HG02938 (cell line): ENCODE measurements at regions not wholly inside any gene's neighbourhood (a gene's known extent, or its start where the extent isn't known, plus 50 kb on each side); places are given as distances from the start of the nearest gene placed in this dataset.
"Not testable (repeated sequence)": the region's sequence is repeated elsewhere in the genome, so short reads cannot be mapped to it uniquely, and the experiment has no call there.

Experiments
- ATAC-seq: cut with Tn5 transposase; IDR thresholded peaks from one replicate; pipeline ENCODE4 v1.9.1; 2021; ENCODE audit warnings: mild to moderate bottlenecking, moderate library complexity; ENCODE audit not compliant: unreplicated experiment

DNA sequence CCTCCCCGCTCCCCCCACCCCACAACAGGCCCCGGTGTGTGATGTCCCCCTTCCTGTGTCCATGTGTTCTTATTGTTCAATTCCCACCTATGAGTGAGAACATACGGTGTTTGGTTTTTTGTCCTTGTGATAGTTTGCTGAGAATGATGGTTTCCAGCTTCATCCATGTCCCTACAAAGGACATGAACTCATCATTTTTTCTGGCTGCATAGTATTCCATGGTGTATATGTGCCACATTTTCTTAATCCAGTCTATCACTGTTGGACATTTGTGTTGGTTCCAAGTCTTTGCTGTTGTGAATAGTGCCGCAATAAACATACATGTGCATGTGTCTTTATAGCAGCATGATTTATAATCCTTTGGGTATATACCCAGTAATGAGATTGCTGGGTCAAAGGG is 104.3 kb downstream of the MTPN start:
- not testable (repeated sequence) for ATAC-seq

DNA sequence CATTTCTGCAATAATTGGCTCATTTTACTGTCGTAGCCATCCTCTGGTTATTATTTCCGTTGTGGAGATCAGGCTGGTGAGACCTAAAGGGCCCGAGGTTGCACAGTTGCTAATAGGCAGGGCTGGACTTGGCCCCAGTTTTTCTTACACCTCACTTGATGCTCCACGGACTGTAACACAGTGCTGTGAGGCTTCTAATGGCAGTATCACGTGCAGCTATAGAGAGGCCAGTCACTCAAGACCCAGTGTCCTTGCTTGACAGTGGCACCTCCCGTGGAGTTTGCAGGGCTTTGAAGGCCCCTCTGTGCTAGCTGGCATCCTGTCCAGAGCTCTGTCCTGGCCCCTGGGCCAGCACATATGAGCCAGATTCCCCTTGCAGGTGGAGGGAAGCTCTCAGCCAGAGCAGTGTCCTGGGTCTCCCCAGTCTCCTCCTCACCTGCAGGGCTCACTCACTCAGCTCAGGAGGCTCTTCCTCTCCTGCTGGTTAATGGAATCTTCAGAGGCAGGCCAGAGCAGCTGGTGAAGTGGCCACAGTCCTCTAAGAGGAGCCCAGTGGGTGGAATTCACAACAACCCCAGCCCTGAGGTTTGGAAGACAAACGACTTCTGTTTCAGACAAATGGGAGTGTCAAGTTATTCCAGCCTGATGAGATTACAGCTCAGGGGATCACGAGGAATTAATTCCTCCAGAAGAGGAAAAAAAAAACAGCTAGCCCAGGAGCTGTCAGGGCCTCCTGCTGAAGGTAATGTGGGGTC is 114.2 kb upstream of the FAM180A start:
- ATAC-seq: no peak

DNA sequence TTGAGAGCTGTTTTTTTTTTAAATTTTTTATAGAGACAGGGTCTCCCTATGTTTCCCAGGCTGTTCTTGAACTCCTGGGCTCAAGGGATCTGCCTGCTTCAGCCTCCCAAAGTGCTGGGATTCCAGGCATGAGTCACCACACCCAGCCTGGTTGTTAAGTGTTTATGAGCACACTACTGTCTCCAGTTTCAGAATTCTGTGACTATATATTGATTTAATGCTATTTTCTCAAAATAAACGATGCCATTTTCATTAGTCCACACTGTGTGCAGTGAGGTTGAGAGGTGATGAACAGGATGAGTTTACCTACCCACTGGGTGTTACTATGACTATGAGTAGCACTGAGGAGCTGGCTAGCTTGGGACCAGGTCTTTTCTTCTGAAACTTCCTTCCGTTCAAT is 110.9 kb upstream of the FAM180A start:
- ATAC-seq: no peak

DNA sequence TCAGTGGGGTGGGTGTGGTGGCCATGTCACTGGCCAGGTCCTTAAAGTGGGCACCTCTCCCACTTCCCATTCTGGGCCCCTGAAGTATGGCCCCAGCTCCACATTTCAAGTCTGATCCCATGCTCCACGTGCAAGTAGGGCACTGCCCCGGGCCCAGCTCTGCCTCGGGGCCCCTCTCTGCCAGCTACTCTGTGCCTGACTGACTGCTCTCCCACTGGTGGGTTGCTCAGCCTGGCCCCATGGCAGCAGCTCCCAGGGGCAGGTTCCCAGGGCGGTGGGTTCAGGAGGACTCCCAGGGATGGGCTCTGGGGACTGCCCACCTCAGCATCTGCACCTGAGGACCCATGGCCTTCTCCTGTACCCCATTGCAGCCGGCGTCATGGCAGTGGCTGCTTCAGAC is 110.2 kb upstream of the FAM180A start:
- ATAC-seq: no peak

DNA sequence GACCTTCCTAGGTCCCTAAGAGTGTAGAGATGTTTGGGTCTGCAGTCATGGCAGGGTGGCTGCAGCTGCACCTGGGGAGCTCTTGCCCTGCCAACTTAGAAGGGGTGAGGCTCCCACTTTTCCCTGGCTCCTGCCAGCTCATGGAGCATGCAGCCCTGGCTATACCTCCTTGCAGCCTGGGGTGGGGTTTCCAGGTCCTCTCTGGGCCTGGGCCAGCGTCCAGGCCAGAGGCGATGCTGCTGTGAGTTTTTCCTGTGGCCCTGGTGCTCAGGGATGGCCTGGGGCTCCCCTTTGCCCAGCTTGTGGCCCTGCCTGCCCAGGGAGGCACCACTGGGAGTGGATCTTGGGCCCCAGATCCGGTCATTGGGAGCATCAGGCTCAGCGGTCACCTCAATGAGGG is 109.8 kb upstream of the FAM180A start:
- ATAC-seq: no peak

DNA sequence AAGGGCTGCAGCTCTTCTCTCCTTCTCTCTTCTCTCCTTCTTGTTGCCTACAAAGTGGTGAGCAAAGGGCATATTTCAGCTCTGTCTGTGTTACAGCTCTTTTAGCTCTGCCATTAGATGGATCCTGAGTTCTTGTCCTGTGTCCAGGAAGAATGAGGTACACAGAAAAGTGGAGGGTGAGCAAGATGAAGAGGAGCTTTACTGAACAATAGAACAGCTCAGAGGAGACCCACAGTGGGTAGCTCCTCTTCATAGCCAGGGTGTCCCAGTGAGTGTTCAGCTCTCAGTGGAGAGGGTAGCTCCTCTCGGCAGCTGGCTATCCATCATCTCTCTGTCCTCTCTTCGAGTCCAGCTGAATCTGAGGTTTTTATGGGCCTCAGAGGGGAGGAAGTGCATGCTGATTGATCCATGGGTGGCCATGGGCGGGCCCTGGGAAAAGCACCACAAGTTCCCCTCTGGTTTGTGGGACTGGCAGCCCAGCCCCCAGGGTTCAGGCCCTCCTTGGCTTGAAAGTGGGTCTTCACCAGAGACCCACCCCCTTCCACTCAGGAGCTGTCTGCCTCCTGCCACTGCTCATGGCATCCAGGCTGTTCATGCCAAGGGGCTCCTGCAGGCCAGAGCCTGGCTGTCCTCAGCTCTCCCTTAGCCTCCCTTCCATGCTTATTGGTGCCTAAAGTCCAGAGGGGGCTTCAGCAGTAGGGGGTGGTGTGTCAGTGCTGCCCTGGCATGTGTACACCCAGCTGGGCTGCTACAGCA is 109.1 kb upstream of the FAM180A start:
- no peak for ATAC-seq

DNA sequence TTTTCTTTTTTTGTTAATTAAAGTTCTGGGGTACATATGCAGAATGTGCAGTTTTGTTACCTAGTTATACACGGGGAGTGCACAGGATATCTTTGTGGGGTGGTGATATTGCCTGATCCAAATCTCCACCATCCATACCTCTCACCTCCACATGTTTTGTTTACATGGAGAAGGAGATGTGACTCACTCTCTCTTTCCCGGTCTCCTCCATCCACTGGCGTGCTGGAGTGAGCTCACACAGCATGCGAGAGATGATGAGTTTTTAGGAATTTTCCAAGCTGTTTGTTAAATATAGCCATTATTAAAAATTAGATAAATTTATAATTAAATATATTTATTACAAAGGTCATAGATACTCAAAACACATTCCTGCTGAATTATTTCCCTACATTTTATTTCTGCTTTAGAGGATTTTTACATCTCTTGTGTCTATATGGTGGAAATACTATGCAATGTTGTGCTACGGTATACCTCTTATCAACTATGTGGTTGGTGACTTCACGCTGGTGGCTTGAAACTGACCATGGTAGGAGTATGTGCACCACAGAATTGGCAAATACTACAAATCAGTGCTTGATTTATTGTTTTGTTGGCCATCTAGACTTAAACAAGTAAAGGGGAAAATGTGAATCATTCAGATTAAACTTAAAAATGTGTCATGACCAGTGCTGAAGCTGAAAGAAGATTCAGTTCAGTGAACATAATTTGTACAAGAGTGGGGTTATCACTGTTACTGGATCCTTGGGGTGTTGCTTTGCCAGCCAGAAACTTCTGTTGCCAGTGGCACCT is 107.9 kb upstream of the FAM180A start:
- ATAC-seq: no peak

DNA sequence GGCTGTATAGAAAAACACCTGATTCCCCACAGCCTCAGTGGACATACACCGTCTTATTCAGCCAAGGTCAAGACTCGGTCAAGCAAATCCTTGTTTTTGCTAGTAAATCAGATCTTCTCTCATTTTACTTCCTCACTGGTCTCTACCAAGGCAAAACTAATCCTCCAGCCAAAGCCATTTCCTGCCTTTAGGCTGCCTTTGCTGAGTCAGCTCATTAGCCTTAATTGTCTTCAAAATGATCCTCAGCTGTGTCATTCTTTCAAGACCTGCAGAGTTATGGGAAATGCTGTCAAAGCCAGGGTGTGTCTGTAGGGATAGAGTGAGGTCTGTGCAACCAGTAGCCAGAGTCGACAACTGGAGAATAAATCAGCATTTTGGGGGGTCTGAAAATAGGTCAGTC is 107.2 kb upstream of the FAM180A start:
- ATAC-seq: no peak

DNA sequence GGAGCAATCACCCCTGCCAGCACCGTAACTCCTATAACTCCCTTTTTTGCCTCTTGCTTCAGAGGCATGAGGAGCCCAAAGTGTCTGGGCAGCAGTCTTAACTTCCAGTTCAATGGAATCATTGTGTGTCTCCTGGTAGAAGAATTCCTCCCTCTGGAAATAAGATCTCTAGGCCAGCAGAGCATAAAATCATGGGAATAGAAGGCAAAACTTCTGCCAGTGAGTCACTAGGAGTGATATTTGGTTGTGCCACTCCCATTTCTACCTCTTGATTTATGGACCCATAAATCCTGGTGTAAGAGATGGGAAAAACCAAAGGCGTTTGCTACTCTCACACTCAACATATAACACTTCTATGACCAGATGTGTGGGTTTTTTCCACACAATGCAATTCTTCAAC is 104.9 kb upstream of the FAM180A start:
- ATAC-seq: no peak

DNA sequence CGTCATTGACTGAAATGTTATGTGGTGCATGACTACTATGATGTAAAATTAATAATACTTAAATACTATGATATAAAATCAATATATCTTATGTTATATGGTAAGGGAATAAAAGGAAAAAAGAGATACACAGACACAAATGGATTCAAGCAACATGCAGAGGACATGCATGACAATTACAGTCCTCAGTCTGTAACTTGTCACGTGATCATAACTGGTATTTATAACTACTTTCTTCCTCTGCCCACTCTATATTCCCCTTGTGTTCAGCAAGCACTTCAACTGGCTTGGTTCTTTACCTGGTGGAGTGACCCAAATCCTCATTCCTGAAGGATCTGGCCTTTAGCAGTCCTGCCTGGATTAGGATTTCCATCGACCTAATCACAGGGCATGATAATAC is 104.4 kb upstream of the FAM180A start:
- ATAC-seq: no peak

DNA sequence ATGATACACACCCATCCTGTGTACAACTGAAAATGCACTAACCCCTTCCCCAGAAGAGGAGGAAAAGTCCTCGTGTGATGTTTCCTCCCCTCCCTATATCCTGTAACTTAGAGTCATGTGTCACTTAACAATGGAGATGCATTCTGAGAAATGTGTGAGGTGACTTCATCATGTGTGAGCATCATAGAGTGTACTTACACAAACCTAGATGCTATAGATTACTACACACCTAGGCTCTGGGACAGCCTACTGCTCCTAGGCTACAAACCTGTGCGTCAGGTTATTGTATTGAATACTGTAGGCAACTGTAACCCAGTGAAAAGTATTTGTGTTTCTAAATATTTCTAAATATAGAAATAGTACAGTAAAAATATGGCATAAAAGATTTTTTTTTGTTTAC is 98.6 kb upstream of the FAM180A start:
- no peak for ATAC-seq

DNA sequence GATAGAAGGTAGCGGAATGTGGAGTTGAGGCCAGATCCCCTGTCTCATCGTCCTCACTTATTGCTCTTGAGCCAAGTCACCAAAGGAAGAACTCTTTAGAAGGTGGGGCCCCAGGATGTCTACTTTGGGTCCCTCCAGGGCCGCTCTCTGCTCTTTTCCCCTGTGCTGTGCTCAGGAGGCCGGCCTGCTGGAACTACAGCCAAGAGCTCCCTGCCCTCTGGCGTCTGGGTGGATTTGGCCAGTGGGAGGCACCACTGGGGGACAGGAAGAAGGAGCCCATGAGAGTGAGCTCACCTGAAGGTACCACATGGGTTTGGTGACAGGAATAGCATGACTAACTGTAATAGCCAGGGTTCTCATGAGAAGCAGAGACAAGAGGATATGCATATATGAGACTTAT is 97.7 kb upstream of the FAM180A start:
- no peak for ATAC-seq

DNA sequence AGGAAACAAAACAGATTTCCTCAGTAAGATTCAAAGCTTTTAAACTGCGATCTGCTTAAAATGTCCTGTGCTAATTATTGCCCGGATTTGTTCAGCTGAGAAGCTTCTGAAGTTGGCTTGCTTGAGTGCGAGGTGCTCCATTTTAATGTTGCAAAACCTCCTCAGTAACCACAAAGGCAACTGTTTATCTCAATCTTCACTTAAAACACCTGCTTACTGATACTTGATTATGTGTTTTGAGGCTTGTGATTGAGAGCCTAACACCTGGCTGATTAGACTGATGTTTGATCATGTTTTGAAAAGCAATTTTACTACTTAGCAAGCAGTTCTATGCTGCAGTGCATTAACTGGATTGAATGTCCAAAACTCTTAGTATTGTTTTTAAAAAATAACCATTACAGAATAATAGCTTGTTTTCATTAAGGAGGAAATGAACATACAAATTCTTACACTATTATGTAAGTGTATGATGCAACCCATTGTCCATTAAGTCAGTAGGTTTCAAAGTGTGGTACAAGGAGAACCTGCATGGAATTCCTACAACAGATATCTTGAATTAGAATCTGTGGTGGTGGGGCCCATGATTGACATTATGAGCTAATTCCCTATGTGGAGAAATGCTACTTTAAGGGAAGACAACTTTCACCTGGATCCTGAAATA is 96.9 kb upstream of the FAM180A start:
- no peak for ATAC-seq

DNA sequence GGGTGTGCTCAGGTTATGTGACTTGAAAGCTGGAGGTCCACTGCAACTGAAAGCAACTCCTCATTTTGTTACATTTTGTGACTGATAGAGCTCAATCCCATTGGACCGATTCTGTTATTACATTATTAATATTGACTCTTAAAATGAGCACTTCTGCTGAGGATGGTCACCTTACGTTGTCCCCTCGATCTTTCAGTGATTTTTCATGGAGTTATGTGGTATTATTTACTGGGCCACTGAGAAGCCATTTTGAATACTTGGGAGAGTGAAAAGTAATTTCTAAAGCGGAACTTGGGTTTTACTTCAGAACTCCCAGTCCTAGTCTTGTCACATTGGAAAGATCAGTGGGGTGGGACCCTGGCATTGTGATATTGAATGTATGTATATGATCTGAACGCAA is 96.3 kb upstream of the FAM180A start:
- ATAC-seq: no peak

DNA sequence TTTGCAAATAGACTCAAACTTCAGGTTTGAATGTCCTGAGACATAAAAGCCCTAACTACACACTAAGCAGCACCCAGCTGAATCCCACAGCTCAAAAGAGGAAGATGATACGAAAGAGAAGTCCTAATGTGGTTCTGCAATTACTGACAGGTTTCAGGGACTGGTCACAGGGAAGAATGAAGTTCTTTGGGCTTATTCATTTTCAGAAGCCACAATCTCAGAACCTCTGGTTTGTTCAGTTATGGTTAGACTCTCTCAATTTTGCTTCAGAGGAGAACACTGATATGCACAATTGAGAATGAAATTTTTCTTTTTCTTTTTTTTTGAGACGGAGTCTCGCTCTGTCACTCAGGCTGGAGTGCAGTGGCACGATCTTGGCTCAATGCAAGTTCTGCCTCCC is 94.6 kb upstream of the FAM180A start:
- peak; percentile 92 for ATAC-seq

DNA sequence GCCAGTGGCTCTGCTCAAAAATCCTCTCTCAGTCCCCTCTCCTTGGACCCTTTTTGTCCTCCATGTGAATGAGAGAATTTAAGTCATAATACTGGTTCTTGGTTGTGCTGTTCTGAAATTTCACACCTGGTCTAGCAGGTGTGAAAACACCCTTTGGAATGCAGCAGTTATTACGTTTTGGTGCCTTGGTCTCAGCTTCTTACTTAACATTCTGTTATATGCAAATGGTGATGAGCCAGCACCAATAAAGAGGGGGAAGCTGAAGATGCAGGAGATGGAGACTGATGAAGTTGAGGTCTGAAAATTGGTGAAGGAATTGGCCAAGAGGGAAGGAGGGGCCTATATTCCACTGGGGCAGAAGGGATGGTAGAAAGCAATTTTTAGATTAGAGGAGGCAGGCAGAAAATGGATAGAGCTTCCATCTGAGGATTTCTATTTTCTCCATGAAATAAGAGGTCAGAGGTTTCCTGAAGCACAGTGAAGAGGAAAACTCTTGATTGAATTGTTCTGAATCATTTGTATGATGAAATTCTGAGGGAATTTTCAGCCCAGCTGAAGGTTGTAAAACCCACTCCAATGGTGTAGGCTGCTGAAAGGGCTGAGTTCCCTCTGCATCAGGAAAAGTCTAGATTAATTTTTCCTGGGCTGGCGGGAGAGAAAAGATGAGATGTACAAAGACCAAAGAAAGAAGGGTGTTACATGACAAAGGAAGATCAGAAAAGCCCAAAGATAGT is 94.0 kb upstream of the FAM180A start:
- ATAC-seq: no peak

DNA sequence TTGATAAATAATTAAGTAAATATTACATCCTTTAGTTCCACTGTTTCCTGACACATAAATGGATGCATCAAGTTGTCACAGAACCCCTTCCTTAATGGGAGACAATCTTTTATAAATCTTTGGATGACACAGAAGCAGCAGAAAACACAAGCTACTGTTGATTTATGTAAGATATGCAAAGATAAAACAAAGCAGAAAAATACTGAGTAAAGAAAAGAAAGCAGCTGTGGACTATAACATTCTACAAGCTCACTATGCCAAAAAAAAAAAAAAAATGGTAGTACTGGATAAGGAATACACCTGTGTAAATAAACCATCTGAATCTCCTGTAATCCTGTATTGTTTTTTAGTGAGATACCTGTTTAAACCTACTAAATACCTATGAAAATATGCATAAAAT is 92.0 kb upstream of the FAM180A start:
- ATAC-seq: no peak

DNA sequence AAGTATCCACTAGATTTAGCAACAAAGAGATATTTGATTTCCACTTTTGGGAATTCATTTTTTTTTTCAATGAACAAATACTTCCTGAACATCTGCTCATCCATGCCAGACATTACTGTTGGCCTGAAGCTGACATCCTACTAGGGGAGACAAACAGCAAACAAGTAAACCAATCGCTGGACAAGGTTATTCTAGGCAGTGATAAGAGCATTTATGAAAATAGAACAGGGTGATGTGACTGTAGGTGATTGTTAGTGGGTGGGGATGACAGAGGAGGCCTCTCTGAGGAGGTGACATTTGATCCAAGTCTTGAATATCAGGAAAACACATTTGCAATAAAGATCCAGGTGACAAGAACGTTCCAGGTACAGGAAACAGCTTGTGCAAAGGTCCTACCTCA is 89.1 kb upstream of the FAM180A start:
- no peak for ATAC-seq

DNA sequence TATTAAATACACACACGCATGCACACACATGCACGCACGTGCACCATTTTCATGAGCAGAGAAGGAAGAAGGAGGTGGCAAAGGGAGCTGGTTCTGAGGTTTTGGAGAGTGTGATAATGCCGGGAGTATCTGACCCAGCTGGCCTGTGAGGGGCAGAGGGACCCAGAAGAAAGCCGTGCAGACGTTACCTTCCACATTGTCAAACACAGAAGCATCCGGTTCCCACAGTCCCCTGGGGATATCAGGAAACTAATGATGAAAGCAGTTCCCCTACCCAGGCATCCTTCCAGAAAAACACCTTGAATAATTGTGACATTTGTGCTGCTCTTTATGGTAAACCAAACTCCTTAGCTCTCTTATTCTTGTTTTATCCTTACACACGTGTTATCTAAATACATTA is 85.7 kb upstream of the FAM180A start:
- no peak for ATAC-seq

DNA sequence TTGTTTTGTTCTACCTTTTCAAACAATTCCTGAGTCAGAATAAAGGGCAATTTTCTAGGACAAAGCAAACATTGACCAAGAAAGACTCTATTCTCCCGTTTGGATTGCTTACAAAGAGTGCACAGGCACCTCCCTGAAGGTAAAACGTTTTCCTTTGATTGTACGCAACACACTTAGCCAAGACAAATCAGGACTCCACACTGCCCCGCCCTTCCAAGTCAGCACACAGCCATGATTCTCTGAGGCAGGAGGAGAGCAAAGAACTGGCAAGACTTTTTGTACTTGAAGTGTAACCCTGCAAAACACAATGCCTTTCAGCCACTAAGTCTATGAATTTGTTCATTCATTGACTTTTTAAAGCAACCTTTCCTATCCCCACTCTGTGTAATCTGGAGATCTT is 85.0 kb upstream of the FAM180A start:
- no peak for ATAC-seq
